ENCODE measurements at regions not wholly inside any gene's neighbourhood (a gene's known extent, or its start where the extent isn't known, plus 50 kb on each side); places are given as distances from the start of the nearest gene placed in this dataset.
A peak's percentile ranks its signal among the peaks of the same experiment; 100 is the strongest.

GRCh38 chr2:215711471-215712034, 275.7 kb upstream of the FN1 start:
- DNase-seq = peak; percentile 88

GRCh38 chr2:215707608-215708007, 271.7 kb upstream of the FN1 start:
- no peak for DNase-seq

DNA sequence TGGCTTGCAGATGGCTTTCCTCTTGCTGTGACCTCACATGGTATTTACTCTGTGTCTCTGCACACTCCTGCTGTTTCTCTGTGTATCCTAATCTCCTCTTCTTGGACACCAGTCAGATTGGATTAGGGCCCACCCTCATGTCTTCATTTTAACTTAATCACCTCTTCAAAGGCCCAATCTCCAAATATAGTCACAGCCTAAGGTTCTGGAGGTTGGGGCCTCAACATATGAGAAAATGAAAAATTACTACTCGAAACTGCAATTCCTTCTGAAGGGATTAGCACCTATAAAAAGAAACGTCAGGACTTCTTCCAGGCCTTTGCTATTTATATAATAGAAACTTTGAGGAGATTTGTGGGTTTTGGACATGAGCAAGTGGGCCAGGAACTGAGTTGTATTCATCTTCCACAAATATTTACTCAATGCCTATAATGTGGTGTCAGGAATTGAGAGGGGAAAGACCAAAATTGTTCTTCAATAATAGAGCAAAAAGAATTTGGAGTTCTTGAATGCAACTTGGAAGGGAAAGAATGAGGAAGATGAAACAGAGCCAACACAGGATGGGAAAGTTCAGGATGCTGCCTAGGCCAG, 270.0 kb upstream of the FN1 start:
- DNase-seq = no peak

GRCh38 chr2:215705281-215705680, 269.4 kb upstream of the FN1 start:
- no peak for DNase-seq

DNA sequence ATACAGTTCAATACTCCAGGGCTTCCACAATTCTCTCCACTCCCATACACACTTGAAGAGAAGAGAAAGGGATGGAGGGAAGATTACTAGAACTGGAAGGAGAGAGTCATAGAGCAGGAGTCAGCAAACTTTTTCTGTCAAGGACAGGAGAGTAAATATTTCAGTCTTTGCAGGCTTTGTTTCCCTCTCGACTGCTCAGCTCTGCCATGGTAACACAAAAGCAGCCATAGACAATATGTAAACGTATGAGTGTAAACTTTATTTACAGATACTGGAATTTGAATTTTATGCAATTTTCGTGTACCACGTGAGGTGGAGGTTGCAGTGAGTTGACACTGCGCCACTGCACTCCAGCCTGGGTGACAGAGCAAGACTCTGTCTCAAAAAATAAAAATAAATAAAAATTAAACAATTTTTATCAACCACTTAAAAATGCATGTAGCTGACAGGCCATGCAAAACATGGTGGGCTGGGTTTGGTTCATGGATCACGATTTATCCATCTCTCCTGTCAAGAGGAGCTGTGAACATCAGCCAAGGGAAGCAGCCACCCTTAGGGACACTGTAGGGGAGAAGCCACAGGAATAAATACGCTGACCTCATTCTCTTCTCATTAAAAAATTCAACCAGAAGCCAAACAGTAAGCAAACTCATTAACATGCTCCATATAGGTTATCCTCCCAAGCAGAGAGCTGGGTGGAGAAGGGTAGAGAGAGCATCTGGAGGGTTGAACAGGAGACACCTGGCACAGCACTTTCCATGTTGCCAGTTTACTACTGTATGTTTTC, 266.4 kb upstream of the FN1 start:
- no peak for DNase-seq

DNA sequence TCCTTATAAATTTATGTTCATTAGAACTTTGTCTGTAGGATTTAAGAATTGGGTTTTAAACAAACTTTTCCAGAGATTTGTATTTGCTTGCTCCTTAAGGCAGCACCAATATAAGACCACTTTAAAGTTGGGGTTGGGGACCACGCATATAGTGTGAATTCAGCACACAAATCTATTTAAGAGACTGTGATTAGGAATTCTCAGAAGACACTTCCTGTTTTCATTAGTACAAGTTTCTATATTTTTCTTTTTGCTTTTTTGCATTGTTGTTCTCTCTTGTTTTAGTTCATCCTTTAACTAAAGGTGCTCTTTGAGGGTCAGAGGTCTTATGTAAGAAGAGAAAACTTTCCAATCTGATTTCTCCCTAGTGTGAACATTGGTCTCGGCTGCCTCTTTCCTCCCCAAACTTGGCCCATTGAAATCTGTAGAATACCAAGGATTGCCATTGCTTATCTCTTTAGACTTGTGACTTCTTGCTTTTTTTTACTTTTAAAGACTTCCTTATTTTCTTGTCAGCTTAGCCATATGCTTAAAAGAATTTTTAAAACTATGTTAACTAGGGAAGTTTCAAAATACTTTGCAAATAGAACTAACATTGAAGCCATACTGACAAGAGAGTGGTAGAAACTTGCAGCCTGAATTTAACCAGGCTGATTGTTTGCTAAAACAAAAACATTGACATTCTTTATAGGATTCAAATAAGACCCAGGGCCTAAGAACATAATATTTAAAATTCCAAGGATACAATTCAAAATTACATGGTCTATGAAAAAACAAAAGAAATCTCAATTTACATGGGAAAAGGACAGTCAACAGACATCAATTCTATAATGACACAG, 264.1 kb upstream of the FN1 start:
- no peak for DNase-seq

- DNase-seq = no peak
Measured at GRCh38 chr2:215699018-215699417, 263.1 kb upstream of the FN1 start.

DNA sequence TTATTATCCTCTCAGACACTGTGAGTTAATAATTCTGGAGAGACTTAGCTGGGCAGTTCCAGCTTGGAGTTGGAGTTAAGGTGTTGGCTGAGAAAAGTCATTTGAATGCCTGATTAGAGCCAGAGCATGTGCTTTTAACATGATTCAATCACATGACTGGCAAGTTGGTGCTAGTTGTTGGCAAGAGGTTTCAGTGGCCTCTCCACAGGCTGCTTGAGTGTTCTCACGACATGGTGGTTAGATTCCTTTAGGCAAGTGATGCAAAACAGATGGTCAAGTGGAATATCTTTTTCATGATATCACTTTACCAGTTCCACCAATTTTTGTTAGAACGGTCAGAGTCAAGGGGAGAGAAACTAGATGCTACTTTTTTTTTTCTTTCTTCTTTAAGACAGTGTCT, 262.7 kb upstream of the FN1 start:
- peak; percentile 98 for DNase-seq

DNA sequence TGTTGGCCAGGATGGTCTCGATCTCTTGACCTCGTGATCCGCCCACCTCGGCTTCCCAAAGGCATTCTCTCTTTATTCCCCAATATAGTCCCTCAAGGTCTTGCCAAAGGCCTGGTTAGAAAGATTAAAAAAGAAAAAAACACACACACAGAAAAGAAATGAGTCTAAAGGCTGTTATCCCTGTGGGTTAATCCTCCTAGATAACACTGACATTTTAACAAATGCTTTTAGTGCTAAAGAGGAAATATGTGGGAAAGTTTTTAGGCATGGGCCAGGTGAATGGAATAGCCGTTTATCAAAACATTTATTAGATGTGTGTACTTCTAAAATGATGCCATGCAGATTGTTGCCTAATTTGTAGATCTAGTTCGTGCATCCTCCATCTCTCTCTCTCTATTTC, 261.6 kb upstream of the FN1 start:
- DNase-seq = no peak

DNA sequence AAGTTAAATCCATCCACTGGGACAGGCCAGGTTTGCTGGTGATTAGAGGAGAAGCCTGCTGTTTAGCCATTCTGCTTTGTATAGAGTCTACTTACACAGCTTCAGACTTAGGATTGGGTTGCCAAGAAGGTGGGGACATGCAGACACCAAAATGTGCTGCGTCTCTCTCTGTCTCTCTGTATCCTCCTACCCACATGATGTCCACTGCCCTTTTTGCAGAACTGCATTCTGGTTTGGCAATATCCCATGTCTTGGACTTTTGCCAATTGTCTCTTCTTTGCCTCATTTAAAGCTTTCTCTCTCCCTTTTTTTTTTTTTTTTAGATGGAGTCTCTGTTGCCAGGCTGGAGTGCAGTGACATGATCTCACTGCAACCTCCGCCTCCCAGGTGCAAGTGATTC, 261.1 kb upstream of the FN1 start:
- DNase-seq = no peak

GRCh38 chr2:215695861-215696260, 260.0 kb upstream of the FN1 start:
- no peak for DNase-seq

DNA sequence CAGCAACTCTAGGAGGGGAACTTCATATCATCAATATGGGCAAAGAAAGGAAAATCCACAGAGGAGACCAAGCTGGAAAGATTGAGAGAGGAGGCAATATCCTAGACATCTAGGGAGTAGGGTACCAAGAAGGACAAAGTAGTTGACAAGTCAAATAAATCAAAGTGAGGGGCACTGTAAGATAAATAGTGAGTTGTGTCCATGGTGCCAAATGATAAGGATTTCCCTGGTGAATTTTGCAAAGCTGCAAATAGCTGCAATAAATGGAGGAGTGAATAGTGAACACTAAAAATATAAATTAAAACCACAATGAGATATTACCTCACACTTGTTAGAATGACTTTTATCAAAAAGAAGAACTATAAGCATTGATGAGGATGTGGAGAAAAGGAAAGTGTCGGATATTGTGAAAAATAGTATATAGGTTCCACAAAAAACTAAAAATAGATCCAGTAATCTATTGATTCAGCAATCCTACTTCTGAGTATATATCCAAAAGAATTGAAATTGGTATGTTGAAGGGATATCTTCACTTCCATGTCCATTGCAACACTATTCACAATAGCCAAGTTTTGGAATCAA, 258.2 kb upstream of the FN1 start:
- no peak for DNase-seq

DNA sequence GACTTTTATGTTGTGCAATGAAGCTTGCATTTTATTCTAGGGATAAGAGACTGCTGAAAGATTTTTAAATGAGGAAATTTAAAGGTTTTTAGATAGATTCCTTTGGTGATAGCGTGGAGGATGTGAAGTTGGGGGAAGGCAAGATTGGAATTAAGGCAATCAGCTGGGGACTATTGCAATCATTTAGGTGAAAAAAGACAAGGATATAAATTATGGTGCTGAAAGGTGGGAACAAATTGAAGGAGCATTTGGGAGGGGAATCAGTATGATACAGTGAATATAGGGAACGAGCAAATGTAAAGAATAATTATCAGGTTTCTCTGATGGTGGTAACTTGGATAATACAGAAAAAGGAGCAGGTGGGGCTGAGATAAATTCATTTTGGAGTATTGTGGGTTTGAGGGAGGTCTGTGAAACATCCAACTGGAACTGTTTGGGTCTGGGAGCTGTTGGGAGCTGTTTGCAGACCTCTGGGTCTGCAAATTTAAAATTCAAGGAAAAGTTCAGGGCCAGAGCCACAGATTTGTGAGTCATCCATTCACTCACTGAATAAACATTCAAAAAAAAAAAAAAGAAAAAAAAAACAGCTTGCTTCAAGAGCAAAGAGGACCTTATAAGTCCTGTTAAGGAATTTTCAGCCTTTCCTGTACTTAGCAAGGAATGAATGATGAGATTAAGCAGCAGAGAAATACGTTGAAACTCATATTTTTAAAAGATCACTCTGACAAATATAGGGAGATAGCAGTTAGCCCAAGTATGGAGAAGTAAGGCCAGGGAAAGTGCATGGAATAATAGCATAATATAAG, 257.5 kb upstream of the FN1 start:
- peak; percentile 83 for DNase-seq

GRCh38 chr2:215692387-215693079, 256.7 kb upstream of the FN1 start:
- DNase-seq = peak; percentile 67

DNA sequence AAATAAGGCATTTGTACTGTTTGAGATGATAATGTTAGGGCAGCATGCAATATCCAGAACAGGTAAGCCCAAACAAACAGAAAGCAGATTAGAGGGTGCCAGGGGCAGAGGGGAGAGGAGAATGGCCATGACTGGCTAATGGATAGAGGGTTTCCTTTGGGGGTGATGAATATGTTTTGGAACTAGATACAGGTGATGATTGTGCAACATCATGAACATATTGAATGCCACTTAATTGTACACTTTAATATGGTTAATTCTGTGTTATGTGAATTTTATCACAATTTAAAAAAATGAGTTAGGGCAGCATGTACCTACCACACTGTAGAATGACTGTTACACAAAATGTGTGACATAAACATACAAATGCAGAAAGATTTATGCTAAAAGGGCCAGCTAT, 255.5 kb upstream of the FN1 start:
- no peak for DNase-seq

- no peak for DNase-seq
Measured at GRCh38 chr2:215687149-215688031, 251.5 kb upstream of the FN1 start.

GRCh38 chr2:215685238-215685990, 249.5 kb upstream of the FN1 start:
- peak; percentile 20 for DNase-seq

GRCh38 chr2:215684448-215685237, 248.8 kb upstream of the FN1 start:
- peak; percentile 76 for DNase-seq

DNA sequence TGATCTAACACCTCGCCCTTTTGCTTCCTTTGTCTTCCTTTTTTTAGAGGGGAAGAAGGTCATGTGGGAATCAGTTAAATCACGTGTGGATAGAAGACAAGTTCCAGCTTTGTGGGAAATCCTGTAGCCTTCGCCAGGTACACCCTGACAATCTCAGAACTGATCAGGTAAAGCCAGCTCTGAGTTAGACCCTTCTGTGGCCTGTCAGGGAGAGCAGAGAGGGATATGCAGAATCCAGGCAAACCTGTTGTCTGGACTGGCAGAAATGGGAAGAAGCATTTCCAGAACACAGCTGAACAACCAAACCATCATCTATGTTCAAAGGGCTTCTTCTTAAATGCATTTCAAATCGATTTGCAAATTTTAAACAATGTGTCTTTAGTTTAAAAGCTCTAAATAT, 247.4 kb upstream of the FN1 start:
- no peak for DNase-seq
